ENCODE measurements at regions not wholly inside any gene's neighbourhood (a gene's known extent, or its start where the extent isn't known, plus 50 kb on each side); places are given as distances from the start of the nearest gene placed in this dataset.

- TF ChIP-seq CTCF (IDR thresholded peaks at IDR 0.05; ENCODE audit: insufficient read depth, missing control alignments), result no peak
- FAIRE-seq (no peak), DNase-seq (ENCODE audit: insufficient read length, low spot score) (no peak)
These were observed 457.0 kb upstream of the ZNF462 start for GRCh38 chr9:106405871-106406435.

- no peak for FAIRE-seq
- no peak for DNase-seq (ENCODE audit: insufficient read length, low spot score)
These were observed 448.9 kb upstream of the ZNF462 start for GRCh38 chr9:106414042-106414441.

GRCh38 chr9:106417685-106418084, 445.3 kb upstream of the ZNF462 start:
- no peak for FAIRE-seq
- TF ChIP-seq CTCF (IDR thresholded peaks at IDR 0.05; ENCODE audit: insufficient read depth, missing control alignments), result no peak
- no peak for DNase-seq (ENCODE audit: insufficient read length, low spot score)

More at GRCh38 chr9:106414042-106414441, 448.9 kb upstream of the ZNF462 start:
- no peak for TF ChIP-seq CTCF (IDR thresholded peaks at IDR 0.05; ENCODE audit: insufficient read depth, missing control alignments)

- FAIRE-seq (no peak), DNase-seq (ENCODE audit: insufficient read length, low spot score) (no peak)
- no peak for TF ChIP-seq CTCF (IDR thresholded peaks at IDR 0.05; ENCODE audit: insufficient read depth, missing control alignments)
These were observed 443.1 kb upstream of the ZNF462 start for GRCh38 chr9:106419829-106420228.

- TF ChIP-seq CTCF (IDR thresholded peaks at IDR 0.05; ENCODE audit: insufficient read depth, missing control alignments), result no peak
- DNase-seq (ENCODE audit: insufficient read length, low spot score), result no peak
- no peak for FAIRE-seq
These were observed 442.4 kb upstream of the ZNF462 start for GRCh38 chr9:106420511-106420944.

- DNase-seq (ENCODE audit: insufficient read length, low spot score), result no peak
- no peak for FAIRE-seq
- TF ChIP-seq CTCF (IDR thresholded peaks at IDR 0.05; ENCODE audit: insufficient read depth, missing control alignments), result no peak
These were observed 441.2 kb upstream of the ZNF462 start for GRCh38 chr9:106421772-106422171.

- FAIRE-seq (no peak), DNase-seq (ENCODE audit: insufficient read length, low spot score) (no peak)
- no peak for TF ChIP-seq CTCF (IDR thresholded peaks at IDR 0.05; ENCODE audit: insufficient read depth, missing control alignments)
These were observed 439.4 kb upstream of the ZNF462 start for GRCh38 chr9:106423575-106423974.
